GM12874 (cell line): ENCODE measurements at regions not wholly inside any gene's neighbourhood (a gene's known extent, or its start where the extent isn't known, plus 50 kb on each side); places are given as distances from the start of the nearest gene placed in this dataset.

Experiments used
- TF ChIP-seq, protein P1 (sequence below): IDR thresholded peaks from 2 replicates; pipeline ENCODE4 v1.5.1; 2011; ENCODE audit warnings: low read depth, mild to moderate bottlenecking, control low read depth, low read length, moderate library complexity; ENCODE audit not compliant: insufficient read depth

GRCh38 chr20:48447456-48447855, 380.3 kb downstream of the PREX1 start:
- TF ChIP-seq, protein P1, sequence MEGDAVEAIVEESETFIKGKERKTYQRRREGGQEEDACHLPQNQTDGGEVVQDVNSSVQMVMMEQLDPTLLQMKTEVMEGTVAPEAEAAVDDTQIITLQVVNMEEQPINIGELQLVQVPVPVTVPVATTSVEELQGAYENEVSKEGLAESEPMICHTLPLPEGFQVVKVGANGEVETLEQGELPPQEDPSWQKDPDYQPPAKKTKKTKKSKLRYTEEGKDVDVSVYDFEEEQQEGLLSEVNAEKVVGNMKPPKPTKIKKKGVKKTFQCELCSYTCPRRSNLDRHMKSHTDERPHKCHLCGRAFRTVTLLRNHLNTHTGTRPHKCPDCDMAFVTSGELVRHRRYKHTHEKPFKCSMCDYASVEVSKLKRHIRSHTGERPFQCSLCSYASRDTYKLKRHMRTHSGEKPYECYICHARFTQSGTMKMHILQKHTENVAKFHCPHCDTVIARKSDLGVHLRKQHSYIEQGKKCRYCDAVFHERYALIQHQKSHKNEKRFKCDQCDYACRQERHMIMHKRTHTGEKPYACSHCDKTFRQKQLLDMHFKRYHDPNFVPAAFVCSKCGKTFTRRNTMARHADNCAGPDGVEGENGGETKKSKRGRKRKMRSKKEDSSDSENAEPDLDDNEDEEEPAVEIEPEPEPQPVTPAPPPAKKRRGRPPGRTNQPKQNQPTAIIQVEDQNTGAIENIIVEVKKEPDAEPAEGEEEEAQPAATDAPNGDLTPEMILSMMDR, result no peak

DNA sequence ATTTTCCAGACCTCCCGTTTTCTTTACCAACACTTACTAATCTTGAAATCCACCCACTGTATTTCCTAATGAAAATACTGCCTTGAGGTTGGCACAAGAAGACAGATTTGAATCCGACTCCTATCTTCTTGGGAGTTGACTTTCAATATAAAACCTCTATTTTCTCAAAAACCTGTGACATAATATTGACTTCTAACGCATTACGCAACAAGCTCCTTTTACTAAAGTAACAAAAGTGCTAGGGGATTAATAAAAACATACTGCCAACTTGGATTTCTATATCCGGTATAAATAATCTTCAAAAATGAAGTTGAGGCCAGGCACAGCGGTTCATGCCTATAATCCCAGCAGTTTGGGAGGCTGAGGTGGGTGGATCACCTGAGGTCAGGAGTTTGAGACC, 382.0 kb downstream of the PREX1 start:
- TF ChIP-seq, protein P1, result no peak

DNA sequence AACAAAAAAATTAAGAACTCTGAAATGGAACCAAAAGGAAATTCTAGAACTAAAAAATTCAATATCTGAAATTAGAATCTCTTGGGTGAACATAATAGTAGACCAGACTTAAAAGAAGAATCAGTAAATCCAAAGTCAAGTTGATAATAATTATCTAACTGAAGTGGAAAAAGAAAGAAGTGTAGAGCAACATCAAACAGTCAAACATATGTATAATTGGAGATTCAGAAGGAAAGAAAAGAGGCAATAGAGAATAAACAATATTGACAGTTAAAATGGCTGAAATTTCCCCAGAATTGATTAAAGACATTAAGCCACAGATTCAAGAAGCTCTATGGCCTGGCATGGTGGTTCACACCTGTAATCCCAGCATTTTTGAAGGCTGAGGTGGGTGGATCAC, 383.6 kb downstream of the PREX1 start:
- TF ChIP-seq, protein P1, result no peak

- TF ChIP-seq, protein P1, result no peak
Observed at GRCh38 chr20:48440916-48441315, 386.9 kb downstream of the PREX1 start.

DNA sequence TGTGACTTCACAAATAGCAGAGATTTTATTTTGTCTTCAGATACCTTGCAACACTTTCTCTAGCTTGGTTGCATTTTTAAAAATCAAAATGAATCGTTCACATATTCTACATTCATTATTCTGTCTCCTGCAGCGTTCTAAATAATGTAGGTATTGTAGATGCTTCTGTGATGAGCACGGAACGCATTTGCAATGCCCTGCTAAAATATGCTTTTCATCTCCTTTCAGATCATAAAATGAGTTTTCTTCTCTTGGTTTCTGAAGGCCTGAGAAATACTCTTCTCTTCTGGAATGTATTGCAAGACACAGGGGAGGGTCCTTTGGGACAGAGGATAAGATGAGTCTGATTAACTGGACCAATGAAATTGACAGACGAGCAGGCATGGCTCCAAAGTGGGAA, 390.7 kb downstream of the PREX1 start:
- TF ChIP-seq, protein P1, result no peak

GRCh38 chr20:48433178-48433577, 394.6 kb downstream of the PREX1 start:
- TF ChIP-seq, protein P1, result no peak

DNA sequence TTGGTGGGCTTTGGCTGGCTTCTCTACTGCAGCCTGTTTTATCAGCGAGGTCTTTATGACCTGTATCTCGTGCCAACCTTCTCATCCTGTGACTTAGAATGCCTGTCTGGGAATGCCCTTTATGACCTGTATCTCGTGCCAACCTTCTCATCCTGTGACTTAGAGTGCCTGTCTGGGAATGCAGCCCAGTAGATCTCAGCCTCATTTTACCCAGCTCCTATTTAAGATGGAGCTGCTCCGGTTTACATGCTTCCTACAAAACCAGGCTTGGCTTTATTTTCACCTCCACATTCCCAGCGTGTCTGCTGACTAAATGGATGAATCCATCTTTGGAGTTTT, 395.3 kb downstream of the PREX1 start:
- TF ChIP-seq, protein P1, result no peak
